HG02642 (cell line): ENCODE measurements at regions not wholly inside any gene's neighbourhood (a gene's known extent, or its start where the extent isn't known, plus 50 kb on each side); places are given as distances from the start of the nearest gene placed in this dataset.
"Not testable (repeated sequence)": the region's sequence is repeated elsewhere in the genome, so short reads cannot be mapped to it uniquely, and the experiment has no call there.

Source experiments
- ATAC-seq: cut with Tn5 transposase; IDR thresholded peaks from one replicate; pipeline ENCODE4 v1.9.1; 2021; ENCODE audit warnings: mild to moderate bottlenecking; ENCODE audit not compliant: unreplicated experiment, poor library complexity

DNA sequence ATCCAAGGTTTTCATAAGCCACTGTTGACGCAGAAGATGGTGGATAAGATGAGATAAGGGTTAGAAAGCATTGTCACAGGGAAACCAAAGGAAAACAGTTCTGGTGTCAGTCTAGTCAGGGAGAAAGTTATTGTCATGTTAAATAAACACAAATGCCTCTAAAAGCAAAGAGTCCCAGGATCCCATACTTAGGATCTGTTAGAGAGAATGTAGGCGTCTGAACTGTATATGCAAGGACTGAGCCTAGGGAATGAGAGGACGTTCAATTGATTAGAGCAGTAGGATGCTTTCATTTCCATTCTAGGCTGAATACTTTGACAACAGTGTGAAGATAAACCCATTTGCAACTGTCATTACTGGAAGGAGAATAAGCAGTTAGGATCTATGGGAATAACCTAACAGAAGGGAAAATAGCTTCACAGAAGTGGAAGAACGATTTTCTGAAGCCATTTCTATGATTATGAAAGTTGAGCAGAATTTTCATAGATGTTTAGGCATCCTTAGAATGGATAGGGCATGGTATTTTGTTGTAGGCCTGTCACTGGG, 1149.1 kb upstream of the CDH8 start:
- no peak for ATAC-seq

DNA sequence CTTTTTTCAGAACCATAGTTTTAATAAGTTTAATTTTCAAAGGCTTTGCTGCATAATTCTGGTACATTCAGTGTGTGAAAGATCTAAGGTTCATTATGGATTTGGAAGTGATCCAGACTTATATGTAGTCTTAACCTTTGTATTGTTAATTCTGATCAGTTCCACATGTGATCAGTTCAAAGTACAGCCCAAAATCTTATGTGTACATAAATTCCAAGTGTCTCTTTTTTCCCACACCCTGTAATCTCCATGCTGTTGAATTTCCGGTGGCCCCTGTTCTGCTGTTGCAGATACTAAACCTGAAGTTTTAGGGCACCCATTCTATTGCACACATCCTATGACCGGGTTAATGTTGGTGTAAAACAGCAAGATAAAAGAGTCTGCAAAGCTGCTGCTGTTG, 1147.5 kb upstream of the CDH8 start:
- ATAC-seq, result no peak

DNA sequence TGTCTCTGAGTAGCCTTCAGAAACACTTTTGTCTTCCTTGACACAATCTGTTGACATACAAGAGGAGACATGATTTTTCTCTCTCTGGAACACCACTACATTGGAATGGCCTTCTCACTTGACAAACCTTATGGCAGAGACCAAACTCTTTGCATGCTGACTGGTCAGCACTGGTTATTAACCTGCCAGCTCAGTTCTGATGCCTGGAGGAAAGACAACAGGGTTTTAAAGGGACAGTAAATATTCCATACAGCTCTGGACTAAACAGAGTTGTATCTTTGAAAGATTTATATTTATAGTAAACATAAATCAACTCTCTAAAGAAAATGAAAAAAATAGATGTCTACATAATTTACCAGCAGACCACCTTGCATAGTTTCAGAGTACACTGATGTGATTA, 1139.1 kb upstream of the CDH8 start:
- no peak for ATAC-seq

DNA sequence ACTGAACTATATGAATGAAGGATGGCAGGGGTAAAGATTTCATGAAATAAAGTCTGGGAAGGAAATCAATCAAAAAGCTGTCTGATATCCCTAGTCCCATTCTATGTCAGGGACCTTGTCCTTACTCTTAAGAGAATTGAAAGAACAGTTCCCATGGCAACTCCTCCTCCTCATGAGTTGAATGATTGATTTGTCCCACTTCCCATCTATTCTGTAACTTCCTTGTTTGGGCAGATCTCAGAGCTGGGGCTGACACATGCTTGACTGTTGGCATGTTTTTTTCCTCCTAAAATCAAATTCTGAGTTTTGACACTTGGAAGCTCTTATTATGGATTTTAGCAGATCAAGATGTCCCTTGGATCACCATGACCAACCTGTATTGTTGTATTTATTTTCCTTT, 1138.6 kb upstream of the CDH8 start:
- ATAC-seq, result no peak

DNA sequence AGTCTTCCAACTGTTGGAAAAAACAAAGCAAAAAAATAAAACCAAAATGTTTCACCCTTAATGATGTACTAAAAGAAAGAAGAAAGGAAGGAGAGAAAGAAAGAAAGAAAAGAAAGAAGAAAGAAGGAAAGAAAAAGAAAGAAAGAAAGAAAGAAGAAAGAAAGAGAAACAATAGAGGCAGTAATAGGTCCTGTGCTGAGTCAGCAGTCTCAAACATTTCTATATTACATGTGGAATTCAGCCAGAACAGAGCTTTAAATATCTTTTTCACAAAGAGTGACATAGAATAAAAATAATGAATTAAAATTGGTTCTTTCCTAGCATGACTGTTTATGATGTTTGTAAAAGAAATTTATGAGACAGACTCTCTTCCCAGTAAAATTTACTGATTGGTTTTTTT, 1135.3 kb upstream of the CDH8 start:
- no peak for ATAC-seq

DNA sequence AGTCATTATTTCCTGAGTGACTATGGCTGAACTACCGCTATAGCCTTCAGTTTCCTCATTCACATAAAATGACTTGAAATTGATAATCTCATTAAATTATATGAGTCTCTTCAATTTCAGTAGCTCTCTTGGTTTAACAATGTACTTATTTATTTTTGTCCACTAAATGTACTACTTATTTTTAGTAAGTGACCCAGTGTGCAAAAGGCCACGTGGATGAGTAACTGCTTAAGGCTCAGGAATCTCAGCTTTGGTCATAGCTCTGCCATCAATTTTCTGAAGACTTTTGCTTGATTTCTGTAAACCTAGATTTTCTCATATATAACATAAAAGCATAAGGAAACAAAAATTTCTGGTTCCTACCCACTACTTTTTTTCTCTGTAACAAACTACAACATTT, 1132.9 kb upstream of the CDH8 start:
- ATAC-seq, result no peak

DNA sequence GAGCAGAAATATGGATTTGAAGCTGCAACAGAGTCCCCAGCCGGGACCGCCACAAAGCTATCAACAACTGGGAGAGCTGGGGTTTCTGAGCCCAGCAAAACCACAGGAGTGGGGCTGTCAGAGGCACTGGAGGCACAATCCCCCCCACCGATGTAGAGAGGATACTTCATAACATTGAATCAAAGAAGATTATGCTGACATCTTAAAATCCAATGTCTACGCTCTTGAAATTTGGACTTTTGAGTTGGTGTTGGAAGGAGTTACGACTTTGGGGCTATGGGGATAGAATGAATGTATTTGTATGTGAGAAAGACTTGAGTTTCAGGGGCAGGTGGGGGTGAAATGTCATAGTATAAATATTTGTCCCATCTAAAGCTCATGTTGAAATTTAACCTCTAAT, 1121.6 kb upstream of the CDH8 start:
- no peak for ATAC-seq

DNA sequence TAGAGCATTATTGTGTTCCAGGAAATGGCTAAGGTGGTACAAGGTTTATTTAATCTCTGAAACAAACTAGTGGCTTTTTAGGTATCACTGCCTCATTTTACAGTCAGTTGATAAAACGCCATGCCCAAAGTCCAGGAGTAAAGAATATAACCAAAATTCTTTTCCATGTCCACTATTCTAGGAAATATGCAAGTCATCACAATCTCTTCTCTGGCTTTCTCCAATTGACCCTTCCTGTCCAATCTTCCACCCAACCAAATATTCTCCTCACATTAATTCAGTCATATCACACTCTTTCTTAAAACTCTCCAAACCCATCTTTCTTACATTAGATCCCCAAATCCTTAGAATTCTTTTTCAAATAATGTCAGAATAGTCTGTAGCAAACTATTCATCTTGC, 1110.0 kb upstream of the CDH8 start:
- ATAC-seq, result no peak

DNA sequence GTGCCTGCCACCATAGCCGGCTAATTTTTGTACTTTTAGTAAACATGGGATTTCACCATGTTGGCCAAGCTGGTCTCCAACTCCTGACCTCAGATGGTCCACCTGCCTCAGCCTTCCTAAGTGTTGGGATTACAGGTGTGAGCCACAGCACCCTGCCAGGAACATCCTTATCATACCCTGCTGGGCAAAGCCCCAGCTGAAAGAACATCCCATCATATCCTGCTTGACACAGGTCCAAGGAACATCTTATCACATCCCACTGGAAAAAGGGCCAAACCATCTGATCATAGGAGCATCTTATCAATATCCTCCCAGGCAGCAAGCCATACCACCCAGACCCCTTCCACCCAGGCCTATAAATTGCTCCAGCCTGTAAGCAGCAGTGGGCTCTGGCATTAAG, 1109.2 kb upstream of the CDH8 start:
- ATAC-seq, result no peak

DNA sequence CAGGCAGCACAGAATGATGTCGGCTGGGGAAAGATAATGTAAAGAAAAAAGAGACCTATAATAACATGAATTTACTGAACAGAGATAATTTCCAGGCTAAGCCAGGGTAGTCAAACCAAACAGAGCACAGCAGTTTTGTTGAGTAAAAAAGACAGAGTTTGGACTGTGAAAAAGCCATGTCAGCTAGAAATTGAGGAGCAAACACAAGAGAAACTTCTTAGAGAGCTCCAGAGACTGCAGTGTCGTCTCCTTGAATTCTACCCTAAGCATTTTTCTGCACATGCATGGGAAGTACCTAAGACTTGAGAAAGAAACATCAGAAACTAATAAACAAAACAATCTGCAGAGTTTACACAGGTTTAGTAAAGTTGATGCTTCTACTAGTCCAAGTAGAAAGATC, 1098.8 kb upstream of the CDH8 start:
- ATAC-seq, result no peak

DNA sequence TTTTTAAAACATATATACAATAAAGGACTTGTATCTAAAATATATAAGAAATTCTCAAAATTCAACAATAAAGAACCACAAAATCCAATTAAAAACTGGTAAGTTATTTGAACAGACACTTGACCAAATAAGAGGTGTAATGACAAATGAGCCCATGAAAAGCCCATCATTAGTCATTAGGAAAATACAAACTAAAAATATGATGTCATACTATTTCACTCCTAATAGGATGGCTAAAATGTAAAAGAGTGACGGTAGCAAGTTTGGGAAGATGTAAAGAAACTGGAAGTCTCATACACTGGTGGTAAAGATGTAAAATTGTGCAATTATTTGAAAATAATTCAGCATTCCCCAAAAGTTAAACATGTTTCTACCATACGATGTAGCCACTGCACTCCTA, 1095.3 kb upstream of the CDH8 start:
- no peak for ATAC-seq

DNA sequence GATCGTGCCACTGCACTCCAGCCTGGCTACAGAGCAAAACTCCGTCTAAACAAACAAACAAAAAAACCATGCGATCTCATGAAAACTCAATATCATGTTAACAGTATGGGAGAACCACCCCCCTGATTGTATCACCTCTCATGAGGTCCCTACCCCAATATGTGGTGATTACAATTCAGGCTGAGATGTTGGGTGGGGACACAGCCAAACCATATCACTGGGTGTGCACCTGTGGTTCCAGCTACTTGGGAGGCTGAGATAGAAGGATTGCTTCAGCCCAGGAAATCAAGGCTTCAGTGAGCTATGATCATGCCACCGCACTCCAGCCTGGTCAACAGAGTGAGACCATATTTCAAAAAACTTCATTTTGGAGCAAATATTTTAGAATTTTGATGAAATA, 1094.7 kb upstream of the CDH8 start:
- ATAC-seq, result no peak

DNA sequence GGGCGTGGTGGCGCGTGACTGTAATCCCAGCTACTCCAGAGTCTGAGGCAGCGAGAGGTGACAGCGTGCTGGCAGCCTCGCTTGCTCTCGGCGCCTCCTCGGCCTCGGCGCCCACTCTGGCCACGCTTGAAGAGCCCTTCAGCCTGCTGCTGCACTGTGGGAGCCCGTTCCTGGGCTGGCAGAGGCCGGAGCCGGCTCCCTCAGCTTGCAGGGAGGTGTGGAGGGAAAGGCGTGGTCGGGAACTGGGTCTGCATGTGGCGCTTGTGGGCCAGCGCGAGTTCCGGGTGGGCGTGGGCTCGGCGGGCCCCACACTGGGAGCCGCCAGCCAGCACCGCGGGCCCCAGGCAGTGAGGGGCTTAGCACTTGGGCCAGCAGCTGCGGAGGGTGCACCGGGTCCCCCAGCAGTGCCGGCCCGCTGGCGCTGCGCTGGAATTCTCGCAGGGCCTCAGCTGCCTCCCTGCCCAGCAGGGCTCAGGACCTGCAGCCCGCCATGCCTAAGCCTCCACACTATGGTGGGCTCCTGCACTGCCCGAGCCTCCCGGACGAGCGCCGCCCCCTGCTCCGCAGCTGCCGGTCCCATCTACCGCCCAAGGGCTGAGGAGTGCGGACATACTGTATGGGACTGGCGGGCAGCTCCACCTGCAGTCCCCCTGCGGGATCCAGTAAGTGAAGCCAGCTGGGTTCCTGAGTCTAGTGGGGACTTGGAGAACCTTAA, 1093.3 kb upstream of the CDH8 start:
- no peak for ATAC-seq

DNA sequence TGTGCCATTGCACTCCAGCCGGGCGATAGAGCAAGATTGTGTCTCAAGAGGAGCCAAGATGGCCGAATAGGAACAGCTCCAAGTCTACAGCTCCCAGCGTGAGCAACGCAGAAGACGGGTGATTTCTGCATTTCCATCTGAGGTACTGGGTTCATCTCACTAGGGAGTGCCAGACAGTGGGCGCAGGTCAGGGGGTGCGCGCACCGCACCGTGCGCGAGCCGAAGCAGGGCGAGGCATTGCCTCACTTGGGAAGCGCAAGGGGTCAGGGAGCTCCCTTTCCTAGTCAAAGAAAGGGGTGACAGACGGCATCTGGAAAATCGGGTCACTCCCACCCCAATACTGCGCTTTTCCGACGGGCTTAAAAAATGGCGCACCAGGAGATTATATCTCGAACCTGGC, 1083.7 kb upstream of the CDH8 start:
- not testable (repeated sequence) for ATAC-seq

DNA sequence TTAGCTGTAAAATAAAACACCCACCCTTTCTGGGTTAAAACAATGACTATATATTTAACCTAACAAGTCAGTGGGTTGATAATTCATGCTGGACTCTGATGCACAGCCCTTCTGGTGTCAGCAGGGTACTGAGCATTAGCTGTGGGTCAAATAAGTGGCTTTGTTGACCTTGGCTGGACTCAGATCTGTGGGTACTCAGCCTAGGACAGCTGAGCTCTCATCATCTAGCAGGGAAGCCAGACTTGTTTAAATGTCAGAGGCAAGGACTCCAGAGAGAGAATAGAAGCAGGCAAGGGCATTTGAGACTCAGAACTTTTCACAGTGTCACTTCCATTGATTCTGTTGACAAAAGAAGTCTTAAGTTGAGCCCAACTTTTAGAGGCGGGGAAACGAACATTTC, 1063.8 kb upstream of the CDH8 start:
- ATAC-seq, result no peak

DNA sequence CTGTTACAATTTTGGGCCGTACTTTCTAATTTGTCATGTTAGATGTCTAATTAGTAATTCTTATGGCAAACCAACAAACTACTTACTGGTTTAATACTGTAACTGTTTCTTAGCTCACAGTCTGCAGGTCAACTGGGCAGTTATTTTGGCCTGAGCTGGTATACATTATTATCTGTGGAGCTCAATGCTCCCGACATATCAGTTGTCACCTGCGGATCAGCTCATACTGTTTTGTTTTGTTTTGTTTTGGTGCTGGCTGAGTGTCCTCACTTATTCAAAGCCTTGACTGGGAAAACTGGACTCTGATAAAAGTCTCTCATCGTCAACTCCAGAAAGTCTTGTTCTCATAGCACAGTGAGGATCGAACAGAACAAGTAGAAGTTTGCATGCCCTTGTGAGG, 1060.6 kb upstream of the CDH8 start:
- ATAC-seq, result no peak

DNA sequence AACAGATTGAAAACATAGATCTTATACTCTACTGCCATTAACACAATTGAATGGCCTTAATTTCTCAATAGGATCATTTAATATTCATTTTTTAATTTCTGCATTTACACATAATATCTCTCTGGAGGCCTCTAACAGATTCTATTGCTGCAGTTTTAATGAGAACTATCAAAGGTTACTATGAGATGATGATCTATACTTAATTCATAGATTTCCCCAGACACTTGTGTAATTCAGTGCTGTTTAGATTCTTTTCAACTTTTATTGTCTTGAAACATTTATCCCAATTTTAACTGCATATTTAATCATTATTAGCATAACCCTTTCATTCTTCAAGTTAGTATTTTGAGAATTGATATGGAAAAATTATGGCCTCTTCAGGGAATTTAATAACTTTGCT, 1056.5 kb upstream of the CDH8 start:
- ATAC-seq, result no peak

DNA sequence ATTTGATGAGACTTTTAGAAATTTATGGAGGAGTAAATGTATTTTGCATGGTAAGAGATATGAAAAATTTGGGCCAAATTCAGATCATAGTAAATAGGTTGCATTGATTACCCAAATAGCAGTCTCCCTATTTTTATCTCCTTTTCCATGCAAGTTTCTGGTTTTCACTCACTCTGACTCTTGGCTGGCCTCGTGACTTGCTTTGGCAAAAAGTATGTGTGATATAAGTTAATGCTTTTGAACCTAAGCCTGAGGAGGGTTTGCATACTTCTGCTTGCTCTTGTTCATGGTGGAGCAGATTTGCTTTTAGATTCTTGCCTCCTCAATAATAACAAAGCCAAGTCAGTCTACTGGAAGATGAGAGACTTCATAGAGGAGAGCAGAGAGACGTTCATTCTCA, 1045.9 kb upstream of the CDH8 start:
- no peak for ATAC-seq

DNA sequence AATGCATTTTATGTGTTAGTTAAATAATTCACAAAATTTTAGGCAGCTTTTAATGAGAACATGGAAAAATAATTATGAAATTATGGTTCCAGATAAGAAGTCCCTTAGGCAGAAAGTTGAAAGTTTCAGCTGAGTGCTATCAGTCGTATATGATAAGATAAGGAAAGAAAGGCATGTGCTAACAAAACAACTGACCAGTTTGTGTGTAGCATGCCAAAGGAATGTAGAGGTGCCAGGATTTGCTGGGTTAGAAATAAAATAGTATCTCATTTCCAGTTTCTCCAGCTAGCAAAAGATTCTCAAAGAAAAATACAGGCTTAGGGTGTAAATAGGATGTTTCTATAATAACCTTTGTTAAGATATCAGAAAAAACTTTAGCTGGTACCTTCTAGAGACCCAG, 1044.5 kb upstream of the CDH8 start:
- ATAC-seq, result no peak

DNA sequence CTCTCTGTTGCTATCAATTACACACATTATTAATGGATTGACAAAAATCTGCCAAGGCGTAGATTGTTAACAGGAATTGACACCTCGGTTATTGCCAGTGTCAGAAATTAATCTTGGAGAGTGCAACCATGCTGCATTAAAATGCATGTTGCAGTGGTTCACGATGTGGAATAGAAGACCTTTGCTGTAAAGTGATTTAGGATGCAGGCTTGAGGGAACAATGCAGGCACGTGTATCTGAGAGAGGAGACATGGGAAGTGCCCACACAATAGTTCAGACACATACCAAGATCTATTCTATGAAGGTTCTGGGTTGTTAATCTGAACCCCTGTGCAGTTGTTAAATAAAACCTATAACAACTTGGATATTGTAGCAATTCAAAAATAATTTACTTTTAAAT, 1032.8 kb upstream of the CDH8 start:
- no peak for ATAC-seq

DNA sequence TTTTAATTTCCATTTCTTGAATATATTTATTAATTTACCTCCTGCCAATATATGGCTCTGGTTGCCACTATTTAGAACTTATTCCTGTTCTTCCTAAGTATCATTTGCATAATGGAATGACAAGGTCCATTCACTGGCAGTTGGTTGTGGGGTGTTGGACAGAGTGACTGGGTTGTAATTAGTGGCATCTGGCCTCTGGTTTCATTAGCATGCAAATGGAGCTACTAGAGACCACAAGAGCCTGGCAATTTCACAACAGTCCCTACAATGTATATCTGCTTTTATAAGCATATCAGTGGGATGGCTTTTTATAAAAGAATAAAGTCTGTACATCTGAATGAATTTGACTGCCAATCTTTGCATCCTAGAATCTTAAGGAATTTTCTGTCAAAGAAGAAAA, 1030.9 kb upstream of the CDH8 start:
- ATAC-seq, result no peak

DNA sequence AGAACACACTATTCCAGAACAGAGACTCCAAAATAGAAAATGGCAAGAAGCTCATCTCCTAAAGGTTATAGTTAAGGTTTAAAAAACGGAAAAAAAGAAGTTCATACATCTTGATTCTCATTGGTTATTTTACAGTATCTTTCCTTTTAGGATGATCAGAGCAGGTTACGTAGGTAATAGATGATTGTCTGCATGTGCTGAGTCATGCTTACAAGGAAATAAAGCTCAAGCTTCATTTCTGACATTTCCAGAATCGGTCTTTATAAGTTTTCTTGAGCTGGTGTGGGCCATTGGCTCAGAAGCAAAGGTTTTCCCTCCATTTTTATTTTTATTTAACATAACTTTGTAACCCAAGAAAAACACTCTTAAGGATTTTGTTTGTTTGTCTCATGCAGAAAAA, 1030.3 kb upstream of the CDH8 start:
- no peak for ATAC-seq

DNA sequence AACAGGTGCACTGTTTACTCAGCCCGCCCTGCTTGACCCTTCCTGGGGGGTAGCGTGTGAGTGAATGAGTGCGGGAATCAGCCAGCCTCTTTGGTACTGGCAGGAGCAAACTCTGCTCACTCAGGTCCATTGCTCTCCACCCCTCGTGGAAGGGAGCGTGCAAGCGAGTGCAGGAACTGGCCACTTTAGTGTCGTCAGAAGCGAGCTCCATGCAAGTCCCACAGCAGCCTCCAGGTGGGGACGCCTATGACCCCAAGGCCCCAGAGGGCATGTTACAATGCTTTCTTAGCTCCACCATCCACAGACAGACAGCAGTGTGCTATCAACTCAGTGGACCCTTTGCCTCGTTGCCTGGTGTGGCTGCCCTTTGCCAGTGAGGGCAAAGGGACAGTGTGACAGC, 1025.1 kb upstream of the CDH8 start:
- no peak for ATAC-seq
